Left renal cortex interstitium (tissue), 4 donors: ENCODE measurements at regions not wholly inside any gene's neighbourhood (a gene's known extent, or its start where the extent isn't known, plus 50 kb on each side); places are given as distances from the start of the nearest gene placed in this dataset.

Source experiments
- DNase-seq, 4 donors: peaks; one replicate each; pipeline ENCODE4 v3.0.0-alpha.2; 2013; ENCODE audit warnings: low read depth in 4 of 4, low spot score in 2 of 4, missing footprints in 1 of 4

DNA sequence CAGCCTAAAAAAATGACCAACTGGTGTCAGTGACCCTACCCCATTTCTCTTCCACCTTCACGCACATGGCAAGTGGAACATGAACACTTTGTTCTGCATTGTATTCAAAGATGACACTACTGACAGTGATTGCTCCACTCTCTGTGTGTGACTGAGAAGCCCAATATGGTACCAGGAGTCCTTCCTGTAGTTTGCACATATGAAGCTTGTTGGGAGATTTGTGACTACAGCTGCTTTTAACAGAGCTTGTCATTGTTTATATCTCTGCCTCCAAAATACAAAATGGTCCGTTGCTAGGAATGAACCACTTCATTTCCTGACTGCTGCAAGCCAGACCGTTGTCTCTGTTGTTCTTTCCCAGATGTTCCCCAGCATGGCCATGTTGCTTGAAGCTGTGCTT lies 140.3 kb upstream of the TCF21 start:
- DNase-seq, result no peak

DNA sequence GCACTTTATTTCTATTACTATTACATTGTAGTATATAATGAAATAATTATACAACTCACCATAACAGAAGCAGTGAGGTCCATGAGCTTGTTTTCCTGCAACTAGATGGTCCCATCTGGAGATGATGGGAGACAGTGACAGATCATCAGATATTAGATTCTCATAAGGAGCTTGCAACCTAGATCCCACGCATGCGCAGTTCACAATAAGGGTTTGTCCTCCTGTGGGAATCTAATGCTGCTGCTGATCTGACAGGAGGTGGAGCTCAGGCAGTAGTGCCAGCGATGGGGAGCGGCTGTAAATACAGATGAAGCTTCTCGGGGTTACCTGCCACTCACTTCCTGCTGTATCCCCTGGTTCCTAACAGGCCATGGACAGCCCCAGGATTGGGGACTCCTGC lies 139.5 kb upstream of the TCF21 start:
- no peak for DNase-seq

DNA sequence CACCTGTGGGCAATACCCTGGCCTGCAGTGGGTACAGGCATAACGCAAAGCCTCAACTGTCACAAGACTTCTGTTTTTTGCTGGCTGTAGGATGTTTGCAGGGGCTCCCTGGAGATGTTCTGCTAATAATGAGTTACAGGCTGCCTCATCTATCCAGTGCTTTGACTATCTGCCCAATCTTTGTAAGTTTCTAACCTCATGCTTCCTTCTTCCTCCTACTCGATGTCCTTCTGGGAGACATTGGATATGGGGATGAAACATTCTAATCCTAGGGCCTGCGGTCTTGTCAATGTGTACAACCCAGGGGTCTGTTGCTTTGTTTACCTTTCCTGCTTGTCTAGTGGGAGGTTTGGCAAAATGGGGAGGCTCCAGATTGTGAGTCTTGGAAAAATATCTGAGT lies 136.8 kb upstream of the TCF21 start:
- DNase-seq, result no peak

DNA sequence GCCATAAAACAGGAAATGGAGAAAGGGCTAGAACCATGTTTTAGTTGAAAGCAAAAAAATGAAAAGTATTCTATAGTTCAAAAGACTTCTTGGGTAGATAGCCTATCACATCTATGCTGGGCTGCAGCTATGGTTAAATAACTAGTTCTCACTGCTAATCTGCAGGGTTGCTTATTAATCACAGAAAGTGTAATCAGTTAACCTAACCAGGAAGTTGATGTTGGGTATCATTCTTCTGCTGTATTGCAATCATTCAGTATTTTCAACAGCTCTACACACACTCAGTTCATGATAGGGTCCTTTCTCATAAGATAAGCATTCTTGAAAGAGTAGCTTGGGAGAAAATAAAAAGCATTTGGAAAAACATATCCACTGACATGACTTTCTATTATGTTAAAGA lies 135.2 kb upstream of the TCF21 start:
- no peak for DNase-seq

DNA sequence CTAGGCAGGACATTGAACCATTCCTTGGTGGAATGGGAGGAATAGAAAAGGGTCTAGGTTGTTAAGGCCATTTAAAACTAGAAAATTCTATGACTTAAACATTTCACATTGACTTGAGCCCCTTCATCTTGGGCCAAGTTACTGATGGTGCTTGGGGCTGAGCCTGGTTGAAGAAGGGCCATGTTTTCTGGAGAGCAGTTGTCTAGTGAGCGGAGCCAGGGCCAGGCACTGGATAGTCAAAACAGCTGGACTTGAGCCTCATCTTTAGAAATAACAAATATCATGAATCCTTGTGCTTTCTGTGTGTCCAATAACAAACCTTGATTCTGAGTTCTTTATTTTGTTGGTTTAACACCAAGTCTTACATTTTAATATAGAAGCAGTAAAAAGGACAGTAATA lies 134.6 kb upstream of the TCF21 start:
- DNase-seq, result no peak

DNA sequence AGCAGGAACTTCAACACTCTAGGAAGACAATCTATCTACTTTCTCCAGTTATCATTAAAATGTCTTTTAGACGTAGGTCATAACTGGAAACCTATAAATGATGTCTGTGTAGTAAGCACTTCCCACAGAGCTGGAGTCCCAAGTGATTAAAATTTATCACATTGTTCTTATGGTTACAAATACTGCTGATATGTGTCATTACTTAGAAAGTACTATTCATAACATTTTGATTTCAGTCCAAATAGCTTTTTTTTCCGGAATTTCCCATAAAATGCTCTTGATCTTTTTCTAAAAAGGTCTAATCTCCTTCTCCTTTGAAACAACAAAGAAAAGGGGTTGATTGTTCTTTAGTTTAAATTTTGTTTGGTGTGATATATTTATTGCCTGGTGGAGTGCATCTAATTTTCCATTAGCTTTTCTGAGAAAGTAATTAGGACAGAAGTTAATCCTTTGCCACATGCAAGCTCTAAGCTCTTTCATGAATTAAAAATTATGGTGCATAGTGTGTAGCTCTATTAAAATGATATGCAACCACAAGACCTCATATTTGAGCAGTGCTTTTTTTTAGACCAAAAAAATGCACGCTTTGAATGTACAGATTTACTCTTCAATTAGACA lies 132.7 kb upstream of the TCF21 start:
- peak in 2 of 4 donors; percentile 26 to 59 for DNase-seq

DNA sequence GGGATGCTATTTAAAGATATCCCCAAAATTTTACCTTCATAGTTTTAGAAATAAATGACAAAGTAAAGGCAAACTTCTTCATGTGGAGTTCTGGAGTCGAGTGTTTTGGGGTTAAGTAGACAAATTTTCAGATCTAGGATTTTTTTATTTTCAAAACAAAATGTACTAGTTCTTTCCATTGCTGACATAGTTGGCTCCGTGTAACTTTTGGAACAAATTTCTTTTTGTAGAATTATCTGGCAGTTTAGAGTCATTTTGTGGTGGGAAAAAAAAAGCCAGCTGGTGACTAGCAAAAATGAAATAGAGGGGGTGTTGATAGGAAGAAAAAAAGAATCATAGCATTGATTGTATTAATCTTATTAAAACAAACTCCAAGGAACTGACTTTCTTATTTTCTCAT lies 131.6 kb upstream of the TCF21 start:
- DNase-seq, result no peak

DNA sequence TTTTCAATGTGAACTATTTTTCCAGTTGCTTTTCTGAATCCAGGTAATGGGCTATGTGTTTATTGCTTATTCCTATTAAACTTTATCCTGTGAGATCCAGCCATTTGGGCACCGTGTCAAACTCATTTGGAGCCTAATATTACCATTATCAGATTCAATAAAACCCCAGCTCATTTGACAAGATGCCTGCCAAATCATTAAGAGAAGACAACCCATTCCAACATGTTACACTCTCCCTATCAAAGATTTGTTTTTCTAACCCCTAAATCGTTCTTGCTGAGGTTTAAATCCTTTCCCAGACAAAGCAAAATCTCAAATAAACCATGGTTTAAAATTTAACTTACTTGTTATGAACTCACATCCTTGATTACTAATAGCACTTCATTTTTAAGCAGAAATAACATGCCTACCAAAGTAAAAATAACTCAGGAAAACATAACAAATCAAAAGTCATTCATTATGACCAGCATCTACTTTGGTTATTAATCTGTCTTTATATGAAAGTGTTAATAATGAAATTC lies 130.0 kb upstream of the TCF21 start:
- no peak for DNase-seq

DNA sequence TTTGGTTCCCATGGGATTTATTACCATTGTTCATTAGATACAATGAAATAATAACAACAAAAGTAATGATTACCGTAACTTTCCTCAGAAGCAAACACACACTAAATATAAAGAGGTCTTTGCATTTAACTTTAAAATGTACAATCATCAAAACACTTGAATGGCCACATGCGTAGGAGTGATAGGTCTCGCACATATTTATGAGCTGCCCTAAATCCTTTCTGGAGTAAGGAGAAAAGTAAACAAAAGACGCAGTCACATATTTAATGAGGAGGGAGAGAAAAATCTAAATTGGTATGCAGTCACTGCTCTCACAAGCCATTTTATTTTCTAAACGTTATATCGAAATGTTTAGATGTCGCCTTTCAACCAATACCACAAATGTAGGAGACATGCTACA lies 129.4 kb upstream of the TCF21 start:
- DNase-seq, result no peak

DNA sequence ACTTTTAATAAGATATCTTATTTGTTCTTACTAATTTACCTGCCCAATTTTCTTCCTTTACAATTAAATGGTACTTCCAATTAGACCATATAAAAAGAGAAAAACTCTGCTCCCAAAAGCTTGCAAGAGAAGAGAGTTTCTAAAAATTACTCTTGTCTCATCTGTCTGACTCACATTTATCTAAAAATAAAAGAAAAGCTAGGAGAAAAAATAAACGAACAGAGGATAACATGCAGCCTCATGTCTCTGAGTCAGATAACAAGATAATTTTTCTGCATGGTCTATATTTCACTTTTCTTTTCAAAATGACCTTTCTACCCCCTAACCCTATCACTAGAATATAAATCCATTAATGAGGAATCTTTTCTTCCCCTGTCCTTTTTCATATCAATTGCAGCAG lies 127.2 kb upstream of the TCF21 start:
- DNase-seq, result no peak

DNA sequence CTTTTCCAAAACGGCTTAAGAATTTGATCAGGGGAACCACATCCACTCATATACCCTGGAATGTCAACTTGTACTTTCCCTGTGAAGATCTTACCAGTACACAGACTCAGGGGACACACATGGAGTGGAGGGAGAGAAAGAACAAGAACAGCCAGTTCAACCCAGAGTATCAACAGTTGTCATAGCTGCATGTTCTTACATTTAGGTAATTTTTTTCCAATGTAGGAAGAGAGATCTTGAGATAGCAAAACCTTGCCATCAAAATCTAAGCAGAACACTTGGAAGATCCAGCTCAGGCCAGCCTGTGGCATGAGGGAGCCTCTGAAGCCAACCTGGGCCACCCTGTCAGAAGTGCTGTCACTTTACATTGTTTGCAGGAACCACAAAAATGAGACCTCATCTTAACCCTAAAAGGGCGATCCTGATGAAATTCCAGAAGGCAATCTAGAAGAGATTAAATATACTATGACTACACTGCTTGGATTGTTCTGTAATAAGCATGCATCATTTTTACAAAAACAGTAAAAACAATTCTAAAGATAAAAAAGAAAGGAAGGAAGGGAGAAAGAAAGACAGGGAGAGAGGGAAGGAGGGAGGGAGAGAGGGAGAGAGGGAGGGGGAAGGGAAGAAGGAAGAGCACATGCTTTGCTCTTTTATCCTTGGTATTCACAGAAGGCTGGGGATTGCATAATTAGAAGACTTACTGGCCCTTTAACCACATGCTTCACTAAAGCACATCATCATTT lies 124.7 kb upstream of the TCF21 start:
- DNase-seq, result no peak

DNA sequence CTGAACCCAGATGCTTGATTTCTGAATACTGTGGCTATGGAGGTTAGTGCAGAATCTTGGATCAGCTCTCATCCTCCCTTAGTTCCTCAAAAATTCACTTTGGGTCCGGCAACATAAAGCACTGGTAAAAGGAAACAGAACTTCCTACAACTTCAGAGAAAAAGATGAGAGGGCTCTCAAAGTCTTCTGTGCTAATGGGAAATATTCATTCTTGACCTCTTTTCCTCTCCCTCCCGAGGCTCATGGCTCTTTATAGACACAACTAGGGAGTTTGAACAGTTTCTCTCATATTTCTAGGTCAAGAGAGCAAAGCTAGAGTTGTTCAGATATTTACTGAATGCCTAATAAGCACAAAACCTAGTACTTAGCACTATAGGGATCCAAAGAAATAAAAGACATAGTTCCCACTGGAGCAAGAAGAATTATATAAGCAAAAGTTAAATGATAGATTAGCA lies 124.1 kb upstream of the TCF21 start:
- no peak for DNase-seq

DNA sequence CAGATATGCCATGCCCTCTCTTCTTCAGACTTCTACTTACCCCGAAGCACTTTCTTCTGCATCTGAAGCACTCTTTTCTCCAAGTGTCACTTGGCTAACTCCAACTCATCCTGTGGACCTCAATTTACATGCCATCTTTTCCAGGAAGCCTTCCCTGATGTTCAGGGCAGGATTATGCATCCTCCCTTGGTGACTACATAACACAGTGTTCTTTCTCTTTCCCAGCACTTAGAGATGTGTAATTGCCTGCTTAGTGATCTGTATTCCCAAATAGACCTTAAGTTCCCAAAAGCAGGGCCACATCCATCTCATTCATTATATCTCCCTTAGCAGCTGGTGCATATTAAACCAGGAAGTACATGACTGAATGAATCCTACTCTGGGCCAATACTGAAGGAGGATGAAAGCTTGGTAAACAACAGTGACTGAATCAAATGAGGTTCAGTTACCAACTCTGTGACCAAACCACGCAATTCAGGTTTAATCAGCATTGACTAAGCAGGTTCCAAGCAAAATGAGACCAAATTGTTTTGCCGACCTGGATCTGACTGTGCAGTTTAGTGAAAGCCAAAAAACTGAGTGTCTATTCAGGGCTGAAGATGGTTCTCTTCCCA lies 121.4 kb upstream of the TCF21 start:
- no peak for DNase-seq

DNA sequence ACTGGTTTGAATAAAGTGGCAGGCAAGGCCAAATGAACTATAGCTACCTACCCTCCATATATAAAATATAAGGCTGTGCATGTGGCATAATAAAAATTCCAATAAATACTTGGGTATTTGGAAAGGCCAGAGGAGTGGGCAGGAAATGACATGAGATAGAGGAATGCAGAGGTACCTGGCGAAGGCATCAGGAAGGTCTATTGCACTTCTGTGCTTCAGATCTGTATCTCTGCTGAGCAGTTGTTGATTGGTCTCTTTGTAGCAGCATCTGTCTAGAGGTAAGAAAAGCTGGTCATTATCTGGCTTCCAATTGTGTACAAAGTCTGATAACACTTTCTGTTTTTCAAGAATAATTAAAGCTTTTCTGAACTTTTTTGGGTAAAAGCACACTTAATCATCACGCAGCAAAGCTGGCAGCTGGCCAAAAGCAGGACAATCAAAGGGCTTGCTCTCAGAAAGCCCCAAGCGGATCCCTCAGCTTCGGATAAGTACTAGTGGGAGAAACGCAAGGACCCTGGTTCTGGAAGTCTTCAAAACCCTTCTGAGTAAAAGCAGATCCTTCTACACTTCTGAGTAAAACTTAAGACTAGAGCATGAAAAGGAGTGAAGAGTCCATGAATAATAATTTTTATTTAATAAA lies 120.1 kb upstream of the TCF21 start:
- no peak for DNase-seq

DNA sequence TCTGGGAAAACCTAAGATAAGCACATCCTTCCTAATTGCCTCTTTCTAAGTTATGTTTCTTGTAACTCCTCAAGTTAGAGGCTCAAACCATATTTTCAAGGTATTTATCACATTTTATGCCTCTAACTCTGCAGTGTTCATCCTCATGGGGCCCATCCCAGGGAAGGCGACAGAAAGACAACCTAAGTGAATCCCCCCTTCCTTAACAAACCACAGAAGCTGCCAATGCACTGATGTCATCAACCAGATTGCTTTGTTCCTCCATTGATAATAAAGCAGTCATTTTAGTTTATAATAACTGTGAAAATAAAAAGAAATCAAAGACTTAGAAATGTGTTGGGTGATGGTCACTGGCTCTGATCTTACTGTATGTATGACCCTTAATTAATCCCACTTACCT lies 119.5 kb upstream of the TCF21 start:
- no peak for DNase-seq

DNA sequence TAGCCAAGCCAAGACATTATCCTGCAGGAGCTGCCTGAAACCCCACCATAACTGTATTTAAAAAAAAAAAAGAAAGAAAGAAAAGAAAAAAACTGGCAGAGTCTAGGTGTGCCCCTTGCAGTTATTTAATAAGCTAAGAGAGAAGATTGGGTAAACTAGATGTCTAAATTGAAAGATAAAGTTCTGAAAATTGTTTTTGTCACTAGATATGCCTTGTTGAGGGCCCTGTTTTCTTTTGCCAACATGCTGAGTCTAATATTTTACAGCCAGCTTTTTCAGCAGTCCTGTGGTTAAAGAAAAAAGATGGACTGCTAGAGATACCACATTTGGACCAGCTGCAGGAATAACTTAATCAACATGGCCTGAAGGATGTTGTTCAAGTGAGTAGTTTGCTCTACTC lies 116.3 kb upstream of the TCF21 start:
- no peak for DNase-seq

DNA sequence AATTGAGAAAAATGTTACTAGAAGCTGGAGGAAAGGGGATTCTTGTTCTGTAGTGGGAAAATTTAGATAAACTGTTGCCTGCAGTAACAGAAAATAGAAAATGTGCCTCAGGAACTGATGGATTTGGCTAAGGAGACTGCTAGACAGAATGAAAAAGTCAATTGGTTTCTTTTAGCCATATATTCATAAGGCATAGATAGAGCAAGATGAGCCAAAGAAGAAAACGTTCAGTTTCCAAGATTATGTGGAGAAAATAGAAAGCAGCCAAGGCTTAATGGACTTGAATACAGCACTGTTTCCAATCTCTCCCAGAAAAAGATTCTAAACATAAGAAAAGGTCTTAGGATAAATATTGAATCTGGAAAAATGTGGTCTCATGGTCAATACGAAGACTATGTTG lies 115.1 kb upstream of the TCF21 start:
- DNase-seq, result no peak

DNA sequence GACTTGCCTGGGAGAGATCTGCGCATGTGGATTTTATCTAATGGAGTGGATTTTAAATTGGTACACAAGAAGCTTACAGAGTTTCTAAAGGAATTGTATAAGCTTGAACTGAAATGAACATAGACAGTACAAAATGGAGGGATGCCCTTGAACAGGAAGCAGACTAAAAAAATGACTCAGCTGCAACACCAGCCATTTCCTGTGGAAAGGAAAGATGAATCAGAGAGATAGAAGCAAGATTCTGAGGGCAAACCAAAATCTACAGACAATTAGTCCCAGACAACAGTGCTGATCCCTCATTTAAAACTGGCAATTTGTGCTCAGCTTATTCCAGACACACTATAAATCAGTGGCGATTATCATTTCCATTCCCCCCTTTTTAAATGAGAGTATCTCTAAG lies 114.6 kb upstream of the TCF21 start:
- DNase-seq, result no peak

DNA sequence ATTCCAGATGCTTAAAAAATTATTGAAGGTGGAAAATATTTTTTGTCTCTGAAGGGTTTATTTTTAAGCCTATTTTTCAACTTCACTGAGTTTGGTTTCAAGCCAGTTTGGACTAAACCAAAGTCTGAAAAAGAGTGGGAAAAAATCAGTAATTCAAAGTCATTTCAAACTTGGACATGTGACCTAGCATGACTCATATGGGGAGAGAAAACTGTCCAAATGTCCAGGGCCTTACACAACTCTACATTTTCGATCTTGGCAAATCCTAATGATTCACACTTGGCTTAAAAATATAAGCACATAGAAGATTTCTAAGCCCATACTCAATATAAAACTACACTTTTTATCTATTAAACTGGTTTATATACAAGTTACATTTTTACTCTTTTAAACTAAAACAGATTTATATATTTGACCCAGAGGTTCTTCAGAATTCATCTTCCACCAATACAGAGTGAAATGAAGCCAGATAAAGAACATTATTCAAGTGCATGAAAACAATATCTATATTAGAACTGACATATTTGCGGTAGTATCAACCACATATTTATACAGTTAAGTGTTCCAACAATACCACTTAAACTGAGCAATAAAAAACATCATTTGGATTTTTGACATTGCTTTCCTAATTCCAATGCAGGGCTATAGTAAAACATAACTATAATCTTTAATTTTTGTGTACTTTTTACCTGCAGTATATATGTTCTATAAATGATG lies 110.3 kb upstream of the TCF21 start:
- DNase-seq, result no peak

DNA sequence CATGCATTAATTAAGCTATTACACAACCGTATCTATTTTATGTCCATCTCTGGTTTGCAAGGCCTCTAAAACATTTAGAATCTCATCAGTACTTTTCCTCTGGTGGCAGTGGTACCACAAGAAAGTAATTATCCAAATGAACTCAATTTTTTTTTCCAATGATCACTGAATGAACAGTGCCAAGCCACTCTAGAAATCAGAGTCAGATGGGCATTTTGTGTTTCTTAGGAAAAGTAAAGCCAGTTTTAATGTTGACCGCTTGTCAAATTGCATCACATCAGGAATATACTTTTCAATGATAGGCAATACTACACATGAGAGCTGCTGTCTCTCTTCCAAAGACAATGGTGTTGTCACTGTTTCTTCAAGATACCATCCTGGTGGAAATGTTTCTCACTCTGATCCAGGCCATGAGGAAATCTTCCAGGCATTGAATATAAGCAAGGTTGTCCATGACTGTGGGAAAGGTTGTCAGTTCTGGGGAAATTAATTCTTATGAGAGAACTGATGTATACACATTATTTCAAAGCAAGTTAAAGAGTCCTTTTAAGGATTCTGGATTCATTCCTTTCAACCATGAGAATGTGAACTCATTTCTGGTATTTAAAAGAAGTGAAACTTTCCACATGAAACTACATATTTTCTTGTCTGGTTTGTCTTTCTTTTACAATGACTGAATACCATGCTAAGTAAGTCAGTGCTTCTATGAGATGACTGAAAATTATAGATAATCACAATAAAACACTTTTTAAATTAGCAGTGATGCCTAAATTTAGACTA lies 108.8 kb upstream of the TCF21 start:
- no peak for DNase-seq
